OCI-LY3 (cell line): ENCODE measurements at regions not wholly inside any gene's neighbourhood (a gene's known extent, or its start where the extent isn't known, plus 50 kb on each side); places are given as distances from the start of the nearest gene placed in this dataset.

Experiments used
- H2AFZ ChIP-seq: fragments of 200-600, 300-600 bp; shearing (Covaris generic); 2 replicates; pipeline ENCODE4 v1.6.0; 2014; ENCODE audit warnings: antibody characterized with exemption, low read depth, low read length
- H3K27ac ChIP-seq: fragments of 200-600, 300-600 bp; sonication (generic); 2 replicates; pipeline ENCODE4 v1.5.1; 2014; ENCODE audit warnings: mild to moderate bottlenecking, low read length, moderate library complexity, mixed read lengths
- H3K27me3 ChIP-seq: fragments of 200-600, 300-600 bp; sonication (generic); 2 replicates; pipeline ENCODE4 v1.6.1; 2014; ENCODE audit warnings: low read depth, low read length, mixed read lengths
- H3K36me3 ChIP-seq: fragments of 200-600, 300-600 bp; sonication (generic); replicated peaks from 2 replicates; pipeline ENCODE3; 2014; ENCODE audit warnings: low read depth, low read length, mixed read lengths
- H3K4me1 ChIP-seq: fragments of 300-600, 200-600 bp; sonication (generic); 2 replicates; pipeline ENCODE4 v1.6.1; 2014; ENCODE audit warnings: low read length, mixed read lengths
- H3K4me2 ChIP-seq: fragments of 200-600, 300-600 bp; sonication (generic); 2 replicates; pipeline ENCODE4 v1.6.1; 2014; ENCODE audit warnings: low read length, mixed read lengths
- H3K4me3 ChIP-seq: fragments of 300-600, 200-600 bp; sonication (generic); 2 replicates; pipeline ENCODE4 v1.5.1; 2014; ENCODE audit warnings: antibody characterized with exemption, mild to moderate bottlenecking, low read length, moderate library complexity
- H3K79me2 ChIP-seq: fragments of 300-600, 200-600 bp; shearing (Covaris generic); 2 replicates; pipeline ENCODE4 v1.6.1; 2014; ENCODE audit warnings: mild to moderate bottlenecking, low read length, mixed read lengths
- H3K9ac ChIP-seq: fragments of 300-600, 200-600 bp; shearing (Covaris generic); 2 replicates; pipeline ENCODE4 v1.6.0; 2014; ENCODE audit warnings: mild to moderate bottlenecking, low read length, moderate library complexity
- H3K9me3 ChIP-seq: fragments of 200-600, 300-600 bp; shearing (Covaris generic); 2 replicates; pipeline ENCODE4 v1.6.1; 2014; ENCODE audit warnings: low read length, mixed read lengths; ENCODE audit not compliant: insufficient read depth
- H4K20me1 ChIP-seq: fragments of 200-600, 300-600 bp; sonication (generic); 2 replicates; pipeline ENCODE4 v1.6.1; 2016; ENCODE audit warnings: low read length, mixed read lengths; ENCODE audit not compliant: insufficient read depth
- CTCF ChIP-seq: fragments of 200-600, 300-600 bp; sonication (generic); IDR thresholded peaks from 2 replicates; pipeline ENCODE4 v1.5.1; 2014; ENCODE audit warnings: antibody characterized with exemption, low read length, low read depth
- EZH2phosphoT487 ChIP-seq: fragments of 200-600 bp; shearing (Covaris generic); IDR thresholded peaks from 2 replicates; pipeline ENCODE4 v1.6.1; 2018; ENCODE audit warnings: antibody characterized with exemption, mixed run types, low read depth

- H3K27ac ChIP-seq = no peak overlapping the region
- no peak overlapping the region for H3K4me3 ChIP-seq
- H3K9me3 ChIP-seq = no peaks in the 10 kb centered on the region
- H2AFZ ChIP-seq = no peak overlapping the region
- H3K4me2 ChIP-seq = no peak overlapping the region
- H4K20me1 ChIP-seq = no peaks in the 10 kb centered on the region
- H3K27me3 ChIP-seq = peaks cover 4% of the 10 kb centered on the region; the same call in 1 of the 2 replicates
- H3K4me1 ChIP-seq = no peaks in the 10 kb centered on the region
- H3K36me3 ChIP-seq = no peaks in the 10 kb centered on the region
- H3K9ac ChIP-seq = no peak overlapping the region
- H3K79me2 ChIP-seq = no peaks in the 10 kb centered on the region
- TF ChIP-seq EZH2phosphoT487 (no peak), CTCF (no peak)
These were observed 123.4 kb downstream of the ETS2 start for GRCh38 chr21:38929142-38929541.

GRCh38 chr21:38927776-38928175 is 122.0 kb downstream of the ETS2 start:
- Histone ChIP-seq H3K36me3 (no peaks in the 10 kb centered on the region), H3K27ac (no peak overlapping the region), H2AFZ (no peak overlapping the region), H3K9ac (no peak overlapping the region), H4K20me1 (no peaks in the 10 kb centered on the region), H3K79me2 (no peaks in the 10 kb centered on the region), H3K4me2 (no peak overlapping the region), H3K9me3 (no peaks in the 10 kb centered on the region), H3K27me3 (peaks cover 4% of the 10 kb centered on the region; the same call in 1 of the 2 replicates), H3K4me3 (no peak overlapping the region), H3K4me1 (no peaks in the 10 kb centered on the region)
- no peak for TF ChIP-seq EZH2phosphoT487
- TF ChIP-seq CTCF = no peak

GRCh38 chr21:38925923-38926322 is 120.2 kb downstream of the ETS2 start:
- Histone ChIP-seq H2AFZ (no peak overlapping the region), H3K36me3 (no peaks in the 10 kb centered on the region), H3K4me2 (no peak overlapping the region), H3K4me3 (no peak overlapping the region), H3K4me1 (no peaks in the 10 kb centered on the region), H4K20me1 (no peaks in the 10 kb centered on the region), H3K79me2 (no peaks in the 10 kb centered on the region), H3K9ac (no peak overlapping the region), H3K9me3 (no peaks in the 10 kb centered on the region), H3K27ac (no peak overlapping the region), H3K27me3 (0 out of 2 replicates have a peak, but pooled peaks cover 6% of the 10 kb centered on the region)
- no peak for TF ChIP-seq CTCF
- TF ChIP-seq EZH2phosphoT487 = no peak

GRCh38 chr21:38925478-38925877 is 119.7 kb downstream of the ETS2 start:
- TF ChIP-seq CTCF (no peak), EZH2phosphoT487 (no peak)
- no peaks in the 10 kb centered on the region for H3K36me3 ChIP-seq
- H3K9me3 ChIP-seq = no peaks in the 10 kb centered on the region
- no peak overlapping the region for H3K4me2 ChIP-seq
- H3K4me1 ChIP-seq = no peaks in the 10 kb centered on the region
- H3K27me3 ChIP-seq = peaks cover 6% of the 10 kb centered on the region; the same call in 1 of the 2 replicates
- no peaks in the 10 kb centered on the region for H3K79me2 ChIP-seq
- no peak overlapping the region for H3K9ac ChIP-seq
- H2AFZ ChIP-seq = no peak overlapping the region
- H3K27ac ChIP-seq = no peak overlapping the region
- no peaks in the 10 kb centered on the region for H4K20me1 ChIP-seq
- H3K4me3 ChIP-seq = no peak overlapping the region
